GM12892 (cell line): ENCODE measurements at regions not wholly inside any gene's neighbourhood (a gene's known extent, or its start where the extent isn't known, plus 50 kb on each side); places are given as distances from the start of the nearest gene placed in this dataset.
A peak's percentile ranks its signal among the peaks of the same experiment; 100 is the strongest.

ENCODE experiments used
- DNase-seq: peaks from one replicate; pipeline ENCODE4 v3.0.0; 2011; ENCODE audit not compliant: insufficient read length
- FAIRE-seq: peaks from 2 replicates; lab custom pipeline; 2011; peaks lifted over from hg19 to GRCh38; lab: Jason Lieb, UNC
- POLR2A ChIP-seq: IDR thresholded peaks from 2 replicates; pipeline ENCODE4 v1.6.1; 2011; ENCODE audit warnings: low read depth, low read length, control low read depth
- POLR2AphosphoS5 ChIP-seq: IDR thresholded peaks from 2 replicates; pipeline ENCODE4 v1.6.1; 2011; ENCODE audit warnings: low read depth, low read length, control low read depth
- TAF1 ChIP-seq: IDR thresholded peaks from 2 replicates; pipeline ENCODE4 v1.6.1; 2011; ENCODE audit warnings: low read depth, mild to moderate bottlenecking, control low read depth, low read length, borderline replicate concordance

GRCh38 chr11:111135778-111136570 is 109.6 kb upstream of the POU2AF2 start:
- no peak for DNase-seq
- no peak for FAIRE-seq
- TF ChIP-seq POLR2A (no peak), POLR2AphosphoS5 (no peak), TAF1 (no peak)

- FAIRE-seq (no peak), DNase-seq (no peak)
- no peak for TF ChIP-seq TAF1
- TF ChIP-seq POLR2AphosphoS5: no peak
- TF ChIP-seq POLR2A: no peak
Measured at GRCh38 chr11:111135101-111135500, 110.4 kb upstream of the POU2AF2 start.

GRCh38 chr11:111128076-111128870 is 117.3 kb upstream of the POU2AF2 start:
- FAIRE-seq (no peak), DNase-seq (no peak)
- TF ChIP-seq POLR2A: no peak

GRCh38 chr11:111124724-111125123 is 120.8 kb upstream of the POU2AF2 start:
- no peak for TF ChIP-seq POLR2A
- no peak for TF ChIP-seq TAF1
- no peak for TF ChIP-seq POLR2AphosphoS5
- FAIRE-seq: no peak
- DNase-seq: no peak

- no peak for DNase-seq
- TF ChIP-seq TAF1: no peak
- no peak for TF ChIP-seq POLR2A
- TF ChIP-seq POLR2AphosphoS5: no peak
- peak; percentile 87 for FAIRE-seq
Measured at GRCh38 chr11:111123463-111124398, 121.8 kb upstream of the POU2AF2 start.

GRCh38 chr11:111120696-111121302 is 124.7 kb upstream of the POU2AF2 start:
- no peak for DNase-seq
- TF ChIP-seq POLR2AphosphoS5 (no peak), POLR2A (no peak), TAF1 (no peak)
- peak; percentile 30 for FAIRE-seq

- TF ChIP-seq TAF1 (no peak), POLR2AphosphoS5 (no peak), POLR2A (no peak)
- DNase-seq (no peak), FAIRE-seq (no peak)
Measured at GRCh38 chr11:111120161-111120560, 125.4 kb upstream of the POU2AF2 start.

GRCh38 chr11:111119751-111120150 is 125.8 kb upstream of the POU2AF2 start:
- DNase-seq (no peak), FAIRE-seq (no peak)
- TF ChIP-seq TAF1 (no peak), POLR2A (no peak), POLR2AphosphoS5 (no peak)

GRCh38 chr11:111115890-111116289 is 129.6 kb upstream of the POU2AF2 start:
- TF ChIP-seq POLR2A (no peak), TAF1 (no peak), POLR2AphosphoS5 (no peak)
- DNase-seq (no peak), FAIRE-seq (no peak)

GRCh38 chr11:111114091-111114490 is 131.4 kb upstream of the POU2AF2 start:
- FAIRE-seq (no peak), DNase-seq (no peak)
- TF ChIP-seq TAF1 (no peak), POLR2AphosphoS5 (no peak), POLR2A (no peak)

GRCh38 chr11:111112614-111113013 is 132.9 kb upstream of the POU2AF2 start:
- FAIRE-seq (no peak), DNase-seq (no peak)
- no peak for TF ChIP-seq POLR2A
- TF ChIP-seq TAF1: no peak
- no peak for TF ChIP-seq POLR2AphosphoS5
